H1 (cell line): ENCODE measurements at regions not wholly inside any gene's neighbourhood (a gene's known extent, or its start where the extent isn't known, plus 50 kb on each side); places are given as distances from the start of the nearest gene placed in this dataset.

Experiments used
- CBX5 ChIP-seq: fragments of 300-800, 300-1000 bp; sonication (generic); IDR thresholded peaks from 2 replicates; pipeline ENCODE4 v1.7.1; 2016; ENCODE audit warnings: antibody characterized with exemption, low read length, low read depth
- EP300 ChIP-seq, 2 experiments: IDR thresholded peaks; 1 replicate in 1 of 2; 2 replicates in 1 of 2; pipeline ENCODE4 v1.6.1; 2011 to 2012; ENCODE audit warnings: low read depth in 2 of 2, low read length in 2 of 2, mild to moderate bottlenecking in 2 of 2, borderline replicate concordance in 1 of 2, inconsistent platforms in 1 of 2, moderate library complexity in 1 of 2
- POLR2AphosphoS5 ChIP-seq: IDR thresholded peaks from 2 replicates; pipeline ENCODE4 v1.6.1; 2011; ENCODE audit warnings: low read depth, low read length
- SIN3A ChIP-seq, 2 experiments: IDR thresholded peaks in 1 of 2; conservative IDR thresholded peaks in 1 of 2; 2 replicates each; pipeline ENCODE4 v1.6.1; 2011 to 2012; ENCODE audit warnings: low read length in 2 of 2, improper control_type of control experiment in 1 of 2, low read depth in 1 of 2, mild to moderate bottlenecking in 1 of 2
- TBP ChIP-seq: IDR thresholded peaks from 2 replicates; pipeline ENCODE4 v1.6.1; 2011; ENCODE audit warnings: low read depth, low read length, improper control_type of control experiment
- TF ChIP-seq, protein P1 (sequence below): IDR thresholded peaks from 2 replicates; pipeline ENCODE4 v1.6.1; 2012; ENCODE audit warnings: inconsistent platforms

DNA sequence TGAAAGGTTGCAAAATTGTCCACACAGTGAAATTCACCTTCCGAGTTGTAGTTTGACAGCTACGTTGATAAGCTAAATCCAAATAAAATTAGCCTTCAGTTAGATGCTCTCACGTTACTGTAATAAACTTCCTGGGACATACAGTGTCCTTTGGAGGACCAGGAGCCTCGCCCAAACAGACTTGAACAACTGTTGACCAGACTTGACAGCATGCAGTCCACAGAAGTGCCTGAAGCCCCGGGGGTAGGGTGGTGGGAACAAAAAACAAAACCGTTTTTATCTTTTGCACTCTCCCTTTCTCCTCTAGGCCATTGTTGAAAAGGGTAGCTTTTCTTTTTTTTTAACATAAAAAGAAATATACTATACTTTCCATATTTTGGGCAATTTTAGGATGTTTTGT is 172.8 kb upstream of the SAMSN1 start (continued):
- TF ChIP-seq, protein P1, sequence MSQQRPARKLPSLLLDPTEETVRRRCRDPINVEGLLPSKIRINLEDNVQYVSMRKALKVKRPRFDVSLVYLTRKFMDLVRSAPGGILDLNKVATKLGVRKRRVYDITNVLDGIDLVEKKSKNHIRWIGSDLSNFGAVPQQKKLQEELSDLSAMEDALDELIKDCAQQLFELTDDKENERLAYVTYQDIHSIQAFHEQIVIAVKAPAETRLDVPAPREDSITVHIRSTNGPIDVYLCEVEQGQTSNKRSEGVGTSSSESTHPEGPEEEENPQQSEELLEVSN = no peak
- no peak for TF ChIP-seq TBP
- no peak for TF ChIP-seq POLR2AphosphoS5
- no peak for TF ChIP-seq EP300 (IDR thresholded peaks at IDR 0.05; ENCODE audit: borderline replicate concordance in 1 of 2, low read depth in 2 of 2, low read length in 2 of 2)
- TF ChIP-seq CBX5 = no peak
- TF ChIP-seq SIN3A (conservative IDR thresholded peaks at IDR 0.05 in 1 of 2, IDR thresholded peaks at IDR 0.05 in 1 of 2; ENCODE audit: low read depth in 1 of 2, low read length in 2 of 2) = no peak
